ENCODE measurements at regions not wholly inside any gene's neighbourhood (a gene's known extent, or its start where the extent isn't known, plus 50 kb on each side); places are given as distances from the start of the nearest gene placed in this dataset.

GRCh38 chr2:12826781-12827180, 110.0 kb downstream of the TRIB2 start:
- TF ChIP-seq CTCF (IDR thresholded peaks at IDR 0.05): no peak
- TF ChIP-seq POLR2A (IDR thresholded peaks at IDR 0.05): no peak

Data from testis (tissue), 2 donors.